ENCODE measurements at regions not wholly inside any gene's neighbourhood (a gene's known extent, or its start where the extent isn't known, plus 50 kb on each side); places are given as distances from the start of the nearest gene placed in this dataset.
A peak's percentile ranks its signal among the peaks of the same experiment; 100 is the strongest.
"Not testable (repeated sequence)": the region's sequence is repeated elsewhere in the genome, so short reads cannot be mapped to it uniquely, and the experiment has no call there.

DNA sequence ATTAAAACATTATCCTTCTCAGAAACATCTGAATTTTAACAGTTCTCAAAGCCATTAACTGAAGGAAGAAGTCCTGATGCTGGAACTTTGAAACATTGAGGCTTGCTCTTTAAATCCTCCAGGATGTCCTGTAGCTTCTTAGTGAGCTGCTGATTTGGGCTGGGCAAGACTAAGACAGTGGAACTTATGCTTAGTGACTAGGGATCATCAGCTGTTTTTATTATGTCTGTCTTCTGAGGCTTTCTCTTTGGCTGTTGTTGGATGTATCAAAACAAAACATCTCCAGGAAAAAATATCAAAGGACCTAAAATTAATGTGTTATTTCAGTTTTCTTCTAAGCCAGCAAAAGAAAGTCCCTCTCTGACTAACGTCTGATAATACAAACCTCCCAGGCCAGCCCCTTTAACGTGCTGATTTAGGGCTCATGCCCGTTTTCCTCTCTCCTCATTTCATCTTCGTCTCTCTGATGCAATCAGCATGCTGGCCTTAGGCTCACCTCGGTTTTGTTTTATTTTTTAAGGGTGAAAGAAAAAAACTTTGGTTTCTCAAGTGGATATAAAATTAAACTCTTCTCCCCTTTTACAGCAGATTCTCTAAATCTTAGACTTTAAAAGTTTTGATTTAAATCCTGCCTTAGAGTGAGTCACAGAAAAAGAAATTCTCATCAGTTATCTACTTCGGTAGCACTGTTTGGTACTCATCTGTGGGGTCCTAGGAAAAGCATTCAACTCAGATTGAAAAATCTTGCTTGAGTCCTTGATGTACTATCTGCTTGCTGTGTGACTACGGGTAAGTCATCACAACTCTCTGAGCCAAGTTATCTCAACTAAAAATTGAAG, 106.2 kb upstream of the CCDC91 start:
- no peaks in the 10 kb centered on the region for H3K9me3 Mint-ChIP-seq
- ATAC-seq (no peak), DNase-seq (no peak)
- peaks cover 15% of the 10 kb centered on the region for H3K4me1 Mint-ChIP-seq
- H3K36me3 Mint-ChIP-seq (ENCODE audit: low read depth) = no peaks in the 10 kb centered on the region
- peaks cover 19% of the 10 kb centered on the region for H3K27me3 Mint-ChIP-seq
- no peak overlapping the region for H3K27ac Mint-ChIP-seq
- H3K4me3 Mint-ChIP-seq = no peak overlapping the region

GRCh38 chr12:28086521-28087155, 103.6 kb upstream of the CCDC91 start:
- ATAC-seq = peak; percentile 44
- Mint-ChIP-seq H3K9me3 (no peaks in the 10 kb centered on the region), H3K36me3 (ENCODE audit: low read depth) (no peaks in the 10 kb centered on the region), H3K27ac (no peak overlapping the region), H3K4me1 (peaks cover 17% of the 10 kb centered on the region), H3K27me3 (peaks cover 25% of the 10 kb centered on the region), H3K4me3 (no peak overlapping the region)
- no peak for DNase-seq

- no peak overlapping the region for H3K4me3 Mint-ChIP-seq
- H3K36me3 Mint-ChIP-seq (ENCODE audit: low read depth) = no peaks in the 10 kb centered on the region
- H3K9me3 Mint-ChIP-seq = no peaks in the 10 kb centered on the region
- H3K27ac Mint-ChIP-seq = no peak overlapping the region
- H3K27me3 Mint-ChIP-seq = peaks cover 24% of the 10 kb centered on the region
- no peak for DNase-seq
- ATAC-seq = no peak
- H3K4me1 Mint-ChIP-seq = peaks cover 17% of the 10 kb centered on the region
Observed at GRCh38 chr12:28088566-28089272, 101.5 kb upstream of the CCDC91 start.

DNA sequence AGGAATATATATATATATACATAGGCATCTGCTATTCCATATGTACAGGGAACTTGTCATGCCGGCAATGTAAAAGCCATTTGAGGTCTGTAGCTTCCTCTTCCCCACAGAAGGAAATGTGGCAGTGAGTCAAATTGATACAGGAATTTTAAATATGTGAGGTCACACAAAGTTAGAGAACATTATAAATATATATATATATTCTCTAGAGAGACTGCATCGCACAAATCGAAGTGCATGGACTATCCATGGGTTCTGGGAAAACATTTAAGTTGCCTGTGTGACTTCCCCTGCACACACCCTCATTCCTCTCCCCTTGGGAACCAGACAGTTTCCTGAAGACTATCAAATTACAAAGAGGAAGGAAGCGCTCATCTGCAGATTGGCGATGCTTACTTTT, 100.9 kb upstream of the CCDC91 start:
- Mint-ChIP-seq H3K36me3 (ENCODE audit: low read depth) (no peaks in the 10 kb centered on the region), H3K27me3 (peaks cover 24% of the 10 kb centered on the region), H3K4me3 (no peak overlapping the region), H3K4me1 (peaks cover 17% of the 10 kb centered on the region), H3K9me3 (no peaks in the 10 kb centered on the region), H3K27ac (no peak overlapping the region)
- DNase-seq (no peak), ATAC-seq (no peak)

GRCh38 chr12:28090835-28091234, 99.4 kb upstream of the CCDC91 start:
- no peak overlapping the region for H3K4me3 Mint-ChIP-seq
- DNase-seq (no peak), ATAC-seq (no peak)
- peaks cover 23% of the 10 kb centered on the region for H3K27me3 Mint-ChIP-seq
- no peaks in the 10 kb centered on the region for H3K9me3 Mint-ChIP-seq
- no peaks in the 10 kb centered on the region for H3K36me3 Mint-ChIP-seq (ENCODE audit: low read depth)
- peaks cover 17% of the 10 kb centered on the region for H3K4me1 Mint-ChIP-seq
- no peak overlapping the region for H3K27ac Mint-ChIP-seq

DNA sequence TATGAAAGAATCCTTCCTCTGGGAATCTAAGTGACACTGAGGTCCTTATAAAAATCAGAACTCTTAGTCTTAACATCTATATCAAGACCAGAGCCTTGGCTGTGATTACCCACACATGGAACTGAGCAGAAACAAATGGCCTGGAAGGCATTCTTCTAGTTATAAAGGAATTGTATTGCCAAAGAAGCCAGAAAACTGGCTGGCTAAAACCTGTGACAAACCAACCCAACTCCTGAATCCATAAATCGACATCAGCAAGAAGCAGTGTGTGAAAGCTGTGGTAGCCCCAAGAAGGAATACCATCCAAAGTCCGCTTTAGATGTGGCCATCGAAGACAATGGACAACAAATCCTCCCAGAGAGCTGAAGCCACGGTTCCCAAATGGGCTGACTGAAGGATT, 97.9 kb upstream of the CCDC91 start:
- H3K4me1 Mint-ChIP-seq = peaks cover 7% of the 10 kb centered on the region
- ATAC-seq = no peak
- no peaks in the 10 kb centered on the region for H3K36me3 Mint-ChIP-seq (ENCODE audit: low read depth)
- no peak overlapping the region for H3K4me3 Mint-ChIP-seq
- DNase-seq = no peak
- no peak overlapping the region for H3K27ac Mint-ChIP-seq
- peaks cover 16% of the 10 kb centered on the region for H3K27me3 Mint-ChIP-seq
- H3K9me3 Mint-ChIP-seq = no peaks in the 10 kb centered on the region

DNA sequence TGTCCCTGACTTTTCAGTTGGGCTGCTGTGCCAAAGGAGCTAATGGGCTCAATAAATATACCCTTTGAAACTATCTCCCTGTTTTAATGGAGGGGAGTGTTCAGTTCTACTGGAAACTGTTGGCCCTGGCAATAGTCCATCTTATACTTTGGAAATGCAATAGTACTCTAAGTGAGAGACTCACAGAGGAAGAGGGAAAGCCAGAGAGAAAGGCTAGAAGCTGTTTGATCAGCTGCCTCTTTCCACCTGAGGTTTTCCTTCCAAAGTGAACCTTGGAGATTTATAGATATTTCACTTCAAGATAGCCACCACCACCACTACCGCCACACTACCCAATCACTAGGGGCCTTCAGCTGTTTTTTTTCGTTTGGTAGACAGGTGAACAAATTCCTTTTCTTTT, 93.6 kb upstream of the CCDC91 start:
- Mint-ChIP-seq H3K4me1 (no peaks in the 10 kb centered on the region), H3K27ac (no peak overlapping the region), H3K27me3 (peaks cover 12% of the 10 kb centered on the region), H3K9me3 (peaks cover 5% of the 10 kb centered on the region), H3K36me3 (ENCODE audit: low read depth) (no peaks in the 10 kb centered on the region), H3K4me3 (no peak overlapping the region)
- ATAC-seq (no peak), DNase-seq (no peak)

GRCh38 chr12:28097221-28097620, 93.0 kb upstream of the CCDC91 start:
- H3K4me3 Mint-ChIP-seq = no peak overlapping the region
- H3K27me3 Mint-ChIP-seq = peaks cover 12% of the 10 kb centered on the region
- H3K4me1 Mint-ChIP-seq = no peaks in the 10 kb centered on the region
- no peaks in the 10 kb centered on the region for H3K36me3 Mint-ChIP-seq (ENCODE audit: low read depth)
- H3K27ac Mint-ChIP-seq = no peak overlapping the region
- ATAC-seq (no peak), DNase-seq (no peak)
- peaks cover 5% of the 10 kb centered on the region for H3K9me3 Mint-ChIP-seq

DNA sequence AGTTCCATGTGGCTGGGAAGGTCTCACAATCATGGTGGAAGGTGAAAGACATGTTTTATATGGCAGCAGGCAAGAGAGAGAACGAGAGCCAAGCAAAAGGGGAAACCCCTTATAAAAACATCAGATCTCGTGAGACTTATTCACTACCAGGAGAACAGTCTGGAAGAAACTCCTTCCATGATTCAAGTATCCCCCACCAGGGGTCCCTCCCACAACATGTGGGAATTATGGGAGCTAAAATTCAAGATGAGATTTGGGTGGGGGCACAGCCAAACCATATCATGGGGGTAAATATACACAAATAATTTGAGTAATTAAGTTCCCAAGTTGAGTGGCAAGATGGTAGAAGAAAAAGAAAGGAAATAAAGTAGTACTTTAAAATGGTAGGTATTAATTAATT, 91.0 kb upstream of the CCDC91 start:
- not testable (repeated sequence) for H3K27me3 Mint-ChIP-seq; H3K36me3 Mint-ChIP-seq (ENCODE audit: low read depth); H3K4me1 Mint-ChIP-seq; H3K9me3 Mint-ChIP-seq; ATAC-seq; H3K27ac Mint-ChIP-seq; H3K4me3 Mint-ChIP-seq; DNase-seq

DNA sequence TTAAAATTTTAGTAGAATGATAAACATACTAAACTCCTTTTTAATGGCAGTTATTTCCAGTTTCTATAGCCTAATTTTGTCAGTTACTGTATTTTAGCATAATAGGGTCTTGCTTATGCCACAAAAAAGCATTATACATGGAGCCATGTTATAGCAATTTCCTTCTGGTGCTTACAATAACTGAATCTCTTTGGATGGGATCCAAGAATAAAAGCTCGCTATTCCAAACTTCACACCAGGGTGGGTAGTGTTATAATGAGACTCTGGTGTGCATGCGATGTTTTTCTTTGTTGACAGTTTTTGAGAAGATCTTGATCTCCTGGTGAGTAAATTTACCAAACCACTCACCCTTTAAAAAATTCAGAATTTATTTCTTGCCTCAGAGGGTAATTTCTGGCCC, 90.4 kb upstream of the CCDC91 start:
- Mint-ChIP-seq H3K9me3 (peaks cover 5% of the 10 kb centered on the region), H3K4me1 (no peaks in the 10 kb centered on the region), H3K27ac (no peak overlapping the region), H3K36me3 (ENCODE audit: low read depth) (no peaks in the 10 kb centered on the region), H3K27me3 (peaks cover 7% of the 10 kb centered on the region), H3K4me3 (no peak overlapping the region)
- ATAC-seq (no peak), DNase-seq (no peak)

DNA sequence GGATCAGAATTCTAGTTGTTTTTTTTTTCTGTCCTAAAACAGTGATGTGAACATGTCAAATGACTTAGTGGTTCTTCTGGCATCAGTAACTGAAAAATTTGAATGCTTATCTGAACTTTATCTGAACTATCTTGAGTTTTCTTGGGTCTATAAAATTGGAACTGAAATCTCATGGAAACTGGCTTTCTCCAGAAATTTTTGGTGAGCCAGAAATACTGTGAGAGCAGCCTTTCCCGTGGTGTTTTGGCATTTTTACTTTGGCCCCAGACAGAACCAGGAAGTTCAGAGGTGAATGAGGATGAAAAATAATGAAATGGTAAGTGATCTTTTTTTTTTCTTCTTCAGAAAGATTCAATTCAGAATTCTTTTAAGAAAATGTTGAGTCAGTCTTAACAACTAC, 89.5 kb upstream of the CCDC91 start:
- Mint-ChIP-seq H3K36me3 (ENCODE audit: low read depth) (no peaks in the 10 kb centered on the region), H3K4me1 (no peaks in the 10 kb centered on the region), H3K27me3 (peaks cover 5% of the 10 kb centered on the region), H3K9me3 (peaks cover 5% of the 10 kb centered on the region), H3K4me3 (no peak overlapping the region), H3K27ac (no peak overlapping the region)
- ATAC-seq = no peak
- DNase-seq = no peak

GRCh38 chr12:28104316-28104715, 85.9 kb upstream of the CCDC91 start:
- peaks cover 10% of the 10 kb centered on the region for H3K9me3 Mint-ChIP-seq
- no peaks in the 10 kb centered on the region for H3K36me3 Mint-ChIP-seq (ENCODE audit: low read depth)
- no peak overlapping the region for H3K27ac Mint-ChIP-seq
- no peak overlapping the region for H3K4me3 Mint-ChIP-seq
- ATAC-seq (no peak), DNase-seq (no peak)
- H3K27me3 Mint-ChIP-seq = peaks cover under 1% of the 10 kb centered on the region
- H3K4me1 Mint-ChIP-seq = peaks cover 17% of the 10 kb centered on the region

- Mint-ChIP-seq H3K27me3 (no peaks in the 10 kb centered on the region), H3K9me3 (peaks cover 9% of the 10 kb centered on the region), H3K36me3 (ENCODE audit: low read depth) (no peaks in the 10 kb centered on the region), H3K4me3 (no peak overlapping the region), H3K4me1 (peaks cover 17% of the 10 kb centered on the region), H3K27ac (no peak overlapping the region)
- DNase-seq (no peak), ATAC-seq (no peak)
Observed at GRCh38 chr12:28104903-28105864, 85.1 kb upstream of the CCDC91 start.

GRCh38 chr12:28107679-28108078, 82.6 kb upstream of the CCDC91 start:
- ATAC-seq = no peak
- H3K9me3 Mint-ChIP-seq = peaks cover 9% of the 10 kb centered on the region
- no peaks in the 10 kb centered on the region for H3K27me3 Mint-ChIP-seq
- no peaks in the 10 kb centered on the region for H3K36me3 Mint-ChIP-seq (ENCODE audit: low read depth)
- H3K4me3 Mint-ChIP-seq = no peak overlapping the region
- peaks cover 17% of the 10 kb centered on the region for H3K4me1 Mint-ChIP-seq
- DNase-seq = no peak
- no peak overlapping the region for H3K27ac Mint-ChIP-seq

All from activated naive CD8-positive, alpha-beta T cell treated with anti-CD3 and anti-CD28 coated beads, Interleukin-2, amount 50 U/mL, for 24 hours (primary cell).